H9 (cell line): ENCODE measurements at regions not wholly inside any gene's neighbourhood (a gene's known extent, or its start where the extent isn't known, plus 50 kb on each side); places are given as distances from the start of the nearest gene placed in this dataset.

Experiments
- DNase-seq: peaks from one replicate; pipeline ENCODE4 v3.0.0-alpha.2; 2017
- H2AFZ ChIP-seq: one replicate; pipeline ENCODE4 v1.6.1; 2013; ENCODE audit warnings: mild to moderate bottlenecking, low read length, control low read depth, moderate library complexity
- H2AK5ac ChIP-seq: 2 replicates; pipeline ENCODE4 v1.6.1; 2013; ENCODE audit warnings: low read length, control low read depth, mixed read lengths; ENCODE audit not compliant: insufficient read length
- H2BK120ac ChIP-seq: one replicate; pipeline ENCODE4 v1.6.1; 2013; ENCODE audit warnings: low read depth, mild to moderate bottlenecking, low read length, control low read depth, inconsistent platforms; ENCODE audit not compliant: poor library complexity, severe bottlenecking
- H2BK12ac ChIP-seq: 2 replicates; pipeline ENCODE4 v1.6.1; 2013; ENCODE audit warnings: low read length, control low read depth, mixed read lengths, low read depth; ENCODE audit not compliant: insufficient read length
- H2BK15ac ChIP-seq: 2 replicates; pipeline ENCODE4 v1.6.1; 2013; ENCODE audit warnings: low read depth, low read length, control low read depth
- H2BK20ac ChIP-seq: one replicate; pipeline ENCODE4 v1.6.1; 2013; ENCODE audit warnings: low read depth, mild to moderate bottlenecking, low read length, control low read depth, inconsistent platforms; ENCODE audit not compliant: poor library complexity, severe bottlenecking
- H2BK5ac ChIP-seq: 2 replicates; pipeline ENCODE4 v1.6.1; 2013; ENCODE audit warnings: low read length, control low read depth, mixed read lengths; ENCODE audit not compliant: insufficient read length
- H3K14ac ChIP-seq: 2 replicates; pipeline ENCODE4 v1.6.1; 2013; ENCODE audit warnings: low read length, control low read depth; ENCODE audit not compliant: insufficient read depth
- H3K18ac ChIP-seq: 2 replicates; pipeline ENCODE4 v1.6.1; 2013; ENCODE audit warnings: low read depth, mild to moderate bottlenecking, mixed read lengths, low read length, control low read depth; ENCODE audit not compliant: insufficient read length
- H3K23ac ChIP-seq: 2 replicates; pipeline ENCODE4 v1.6.1; 2013; ENCODE audit warnings: low read length, control low read depth, mixed read lengths, low read depth; ENCODE audit not compliant: insufficient read length
- H3K23me2 ChIP-seq: 2 replicates; pipeline ENCODE4 v1.6.1; 2013; ENCODE audit warnings: low read depth, mild to moderate bottlenecking, mixed read lengths, low read length, control low read depth; ENCODE audit not compliant: insufficient read length, poor library complexity, severe bottlenecking
- H3K27ac ChIP-seq: 2 replicates; pipeline ENCODE4 v1.5.1; 2013; ENCODE audit warnings: low read length, control low read depth, mixed read lengths, low read depth; ENCODE audit not compliant: insufficient read length
- H3K27me3 ChIP-seq: 2 replicates; pipeline ENCODE4 v1.6.1; 2013; ENCODE audit warnings: low read length, control low read depth, inconsistent platforms; ENCODE audit not compliant: insufficient read depth
- H3K4ac ChIP-seq: 2 replicates; pipeline ENCODE4 v1.6.1; 2013; ENCODE audit warnings: low read depth, mild to moderate bottlenecking, control low read depth, inconsistent platforms, low read length, moderate library complexity
- H3K4me1 ChIP-seq: 2 replicates; pipeline ENCODE4 v1.6.1; 2013; ENCODE audit warnings: low read length, control low read depth, inconsistent platforms; ENCODE audit not compliant: insufficient read depth
- H3K4me2 ChIP-seq: 2 replicates; pipeline ENCODE4 v1.6.1; 2013; ENCODE audit warnings: low read length, control low read depth, mixed read lengths; ENCODE audit not compliant: insufficient read length, insufficient read depth
- H3K56ac ChIP-seq: 2 replicates; pipeline ENCODE4 v1.6.1; 2013; ENCODE audit warnings: low read depth, mild to moderate bottlenecking, mixed read lengths, low read length, control low read depth; ENCODE audit not compliant: insufficient read length
- H3K79me1 ChIP-seq: 2 replicates; pipeline ENCODE4 v1.6.1; 2013; ENCODE audit warnings: low read depth, mild to moderate bottlenecking, moderate library complexity, low read length, control low read depth, inconsistent platforms; ENCODE audit not compliant: insufficient read depth, poor library complexity, severe bottlenecking
- H3K79me2 ChIP-seq: 2 replicates; pipeline ENCODE4 v1.6.1; 2013; ENCODE audit warnings: low read length, control low read depth, inconsistent platforms; ENCODE audit not compliant: insufficient read depth
- H3K9ac ChIP-seq: 2 replicates; pipeline ENCODE4 v1.6.1; 2013; ENCODE audit warnings: low read length, control low read depth, mixed read lengths; ENCODE audit not compliant: insufficient read length; ENCODE audit errors: extremely low read depth
- H3K9me3 ChIP-seq: one replicate; pipeline ENCODE4 v1.6.1; 2013; ENCODE audit warnings: low read depth, low read length, inconsistent platforms; ENCODE audit not compliant: control insufficient read depth
- H3T11ph ChIP-seq: one replicate; pipeline ENCODE4 v1.6.1; 2013; ENCODE audit warnings: mild to moderate bottlenecking, low read length, control low read depth, inconsistent platforms
- H4K20me1 ChIP-seq: one replicate; pipeline ENCODE4 v1.6.1; 2013; ENCODE audit not compliant: control insufficient read depth, insufficient read length, insufficient read depth
- H4K5ac ChIP-seq: 2 replicates; pipeline ENCODE4 v1.6.1; 2013; ENCODE audit warnings: low read depth, mild to moderate bottlenecking, mixed read lengths, low read length, control low read depth; ENCODE audit not compliant: insufficient read length
- H4K8ac ChIP-seq: replicated peaks from 2 replicates; pipeline ENCODE4 v1.6.1; 2013; ENCODE audit warnings: low read length, control low read depth, mixed read lengths, low read depth; ENCODE audit not compliant: insufficient read length
- H4K91ac ChIP-seq: 2 replicates; pipeline ENCODE4 v1.6.1; 2013; ENCODE audit warnings: low read depth, mild to moderate bottlenecking, moderate library complexity, mixed read lengths, low read length, control low read depth; ENCODE audit not compliant: insufficient read length
- H3K27ac Mint-ChIP-seq, 3 experiments: 2 replicates in 2 of 3; 3 replicates in 1 of 3; pipeline ENCODE4 v1.8.0; 2020 to 2021; ENCODE audit warnings: mixed read lengths in 3 of 3, mild to moderate bottlenecking in 1 of 3, moderate library complexity in 1 of 3
- H3K27me3 Mint-ChIP-seq: 2 replicates; pipeline ENCODE4 v1.8.0; 2021; ENCODE audit warnings: low read depth, mild to moderate bottlenecking, moderate library complexity, mixed read lengths
- H3K36me3 Mint-ChIP-seq, 3 experiments: 2 replicates in 2 of 3; 3 replicates in 1 of 3; pipeline ENCODE4 v1.8.0; 2020 to 2021; ENCODE audit warnings: low read depth in 3 of 3, mixed read lengths in 3 of 3; ENCODE audit not compliant: insufficient read depth in 1 of 3
- H3K4me1 Mint-ChIP-seq, 2 experiments: 2 replicates each; pipeline ENCODE4 v1.8.0; 2020; ENCODE audit warnings: mixed read lengths in 2 of 2
- H3K4me3 Mint-ChIP-seq, 2 experiments: 2 replicates in 1 of 2; 3 replicates in 1 of 2; pipeline ENCODE4 v1.8.0; 2020 to 2021; ENCODE audit warnings: mild to moderate bottlenecking in 2 of 2, mixed read lengths in 2 of 2, moderate library complexity in 1 of 2
- H3K9me3 Mint-ChIP-seq, 2 experiments: 2 replicates in 1 of 2; 3 replicates in 1 of 2; pipeline ENCODE4 v1.8.0; 2020; ENCODE audit warnings: mild to moderate bottlenecking in 2 of 2, mixed read lengths in 2 of 2, moderate library complexity in 1 of 2
- WGBS: extraction: QIAGEN DNeasy Blood & Tissue Kit; methylation state at CpG from one replicate; pipeline ENCODE4 v1.1.7; 2013; ENCODE audit warnings: missing lambda C conversion rate, low lambda C conversion rate, mixed read lengths; ENCODE audit not compliant: insufficient read length; ENCODE audit errors: extremely low coverage; 5-methylcytosine and 5-hydroxymethylcytosine counted together
- TF ChIP-seq, protein P1 (sequence below): fragments of 200-600 bp; sonication (generic); conservative IDR thresholded peaks from 3 replicates; pipeline ENCODE4 v1.8.0; 2021; ENCODE audit warnings: antibody characterized with exemption, mild to moderate bottlenecking

DNA sequence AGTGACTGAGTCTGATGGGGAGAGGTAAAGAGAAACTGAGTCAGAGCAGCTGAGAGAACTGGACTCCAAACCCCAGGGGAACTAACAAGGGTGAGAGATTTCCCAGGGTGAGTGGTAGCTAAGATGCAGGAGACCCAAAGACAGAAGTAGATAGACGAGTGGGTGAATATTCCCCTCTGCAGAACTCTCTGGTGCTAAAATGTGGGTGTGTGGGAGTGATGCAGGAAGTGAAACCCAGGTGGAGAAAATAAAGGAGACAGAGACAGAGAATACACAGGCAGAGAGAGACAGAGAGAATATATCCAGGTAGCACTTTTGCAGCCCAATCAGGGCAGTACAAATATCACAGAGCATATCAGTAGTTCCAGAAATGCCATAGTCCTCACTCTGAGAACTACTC, 212.5 kb upstream of the ZIC3 start:
- no peaks in the 10 kb centered on the region for H3K4me1 ChIP-seq
- no peak overlapping the region for H2BK12ac ChIP-seq
- no peak overlapping the region for H2AFZ ChIP-seq
- H3K27ac ChIP-seq, result no peak overlapping the region
- no peak overlapping the region for H3T11ph ChIP-seq
- H4K20me1 ChIP-seq, result no peaks in the 10 kb centered on the region
- WGBS, result no CpG with 5 or more reads among the region's 1 CpG
- H2BK20ac ChIP-seq, result no peak overlapping the region
- TF ChIP-seq, protein P1, sequence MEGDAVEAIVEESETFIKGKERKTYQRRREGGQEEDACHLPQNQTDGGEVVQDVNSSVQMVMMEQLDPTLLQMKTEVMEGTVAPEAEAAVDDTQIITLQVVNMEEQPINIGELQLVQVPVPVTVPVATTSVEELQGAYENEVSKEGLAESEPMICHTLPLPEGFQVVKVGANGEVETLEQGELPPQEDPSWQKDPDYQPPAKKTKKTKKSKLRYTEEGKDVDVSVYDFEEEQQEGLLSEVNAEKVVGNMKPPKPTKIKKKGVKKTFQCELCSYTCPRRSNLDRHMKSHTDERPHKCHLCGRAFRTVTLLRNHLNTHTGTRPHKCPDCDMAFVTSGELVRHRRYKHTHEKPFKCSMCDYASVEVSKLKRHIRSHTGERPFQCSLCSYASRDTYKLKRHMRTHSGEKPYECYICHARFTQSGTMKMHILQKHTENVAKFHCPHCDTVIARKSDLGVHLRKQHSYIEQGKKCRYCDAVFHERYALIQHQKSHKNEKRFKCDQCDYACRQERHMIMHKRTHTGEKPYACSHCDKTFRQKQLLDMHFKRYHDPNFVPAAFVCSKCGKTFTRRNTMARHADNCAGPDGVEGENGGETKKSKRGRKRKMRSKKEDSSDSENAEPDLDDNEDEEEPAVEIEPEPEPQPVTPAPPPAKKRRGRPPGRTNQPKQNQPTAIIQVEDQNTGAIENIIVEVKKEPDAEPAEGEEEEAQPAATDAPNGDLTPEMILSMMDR, result no peak
- H2BK120ac ChIP-seq, result no peak overlapping the region
- Mint-ChIP-seq H3K27me3 (peaks cover 3% of the 10 kb centered on the region; the same call in 1 of the 2 replicates), H3K9me3 (peaks cover under 1 to 52% of the 10 kb centered on the region in 2 experiments; a peak in 4 of 5 replicates), H3K4me1 (no peaks in the 10 kb centered on the region), H3K27ac (no peak overlapping the region), H3K4me3 (no peak overlapping the region), H3K36me3 (no peaks in the 10 kb centered on the region; a peak in 1 of 7 replicates)
- no peak overlapping the region for H2BK15ac ChIP-seq
- H2BK5ac ChIP-seq, result no peak overlapping the region
- H3K23me2 ChIP-seq, result no peaks in the 10 kb centered on the region
- no peaks in the 10 kb centered on the region for H3K9me3 ChIP-seq
- no peak overlapping the region for H3K23ac ChIP-seq
- no peaks in the 10 kb centered on the region for H3K79me1 ChIP-seq
- no peak overlapping the region for H4K8ac ChIP-seq
- H3K27me3 ChIP-seq, result no peaks in the 10 kb centered on the region
- no peak overlapping the region for H4K91ac ChIP-seq
- no peak overlapping the region for H3K14ac ChIP-seq
- no peak overlapping the region for H4K5ac ChIP-seq
- no peak overlapping the region for H3K4ac ChIP-seq
- no peak overlapping the region for H3K18ac ChIP-seq
- H3K56ac ChIP-seq, result no peak overlapping the region
- no peak for DNase-seq
- no peak overlapping the region for H2AK5ac ChIP-seq
- no peaks in the 10 kb centered on the region for H3K79me2 ChIP-seq
- no peak overlapping the region for H3K9ac ChIP-seq
- H3K4me2 ChIP-seq, result no peak overlapping the region
